A172 (cell line): ENCODE measurements at regions not wholly inside any gene's neighbourhood (a gene's known extent, or its start where the extent isn't known, plus 50 kb on each side); places are given as distances from the start of the nearest gene placed in this dataset.

Source experiments
- DNase-seq: peaks from one replicate; pipeline ENCODE4 v3.0.0-alpha.2; 2015; ENCODE audit warnings: low spot score

DNA sequence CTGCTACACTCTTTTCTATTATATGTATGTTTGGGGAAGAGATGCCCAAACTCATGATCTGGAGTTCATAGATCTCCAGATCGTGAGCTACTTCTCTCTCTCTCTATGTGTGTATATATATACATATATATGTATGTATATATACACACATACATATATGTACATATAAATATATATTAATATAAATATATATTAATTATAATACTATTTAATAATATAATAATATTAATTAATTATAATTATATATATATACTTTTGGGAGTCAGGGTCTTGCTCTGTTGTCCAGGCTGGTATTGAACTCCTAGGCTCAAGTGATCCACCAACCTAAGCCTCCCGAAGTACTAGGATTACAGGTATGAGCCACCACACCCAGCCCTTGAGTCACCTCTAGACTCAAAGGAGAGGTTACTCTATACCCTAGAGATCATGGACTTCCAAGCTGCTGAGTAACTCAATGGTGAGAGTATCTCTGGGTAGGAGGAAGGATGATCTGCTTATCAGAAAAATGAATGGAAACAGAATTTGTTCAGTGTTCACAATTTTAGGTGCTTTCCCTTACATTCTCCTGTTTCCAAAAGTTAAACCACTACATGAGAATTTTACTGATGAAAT lies 463.5 kb upstream of the TRIB2 start:
- no peak for DNase-seq

DNA sequence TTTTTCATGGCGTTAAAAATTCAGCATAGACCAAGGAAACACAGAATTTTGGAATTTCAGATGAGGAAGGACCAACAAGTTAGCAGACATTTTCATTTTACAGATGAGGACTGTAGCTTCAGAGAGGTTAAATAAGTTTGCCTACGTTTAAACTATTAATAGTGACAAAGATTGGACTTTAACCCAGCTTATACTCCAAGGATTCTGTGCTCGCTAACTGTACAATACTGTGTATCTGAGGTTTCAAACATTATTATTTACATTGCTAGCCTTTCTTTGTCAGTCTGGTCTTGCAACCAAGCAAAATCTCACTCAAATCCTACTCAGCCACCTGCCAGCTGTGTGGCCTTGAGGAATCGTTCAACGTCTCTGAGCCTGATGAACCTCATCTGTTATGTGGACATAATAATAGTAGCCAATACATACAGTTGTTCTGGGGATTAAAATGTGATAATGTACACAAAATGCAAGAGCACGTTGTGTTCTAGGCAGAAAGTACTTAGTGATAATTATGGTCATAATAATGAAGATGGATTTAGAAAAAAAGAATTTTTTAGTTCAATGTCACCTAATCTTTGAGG lies 462.4 kb upstream of the TRIB2 start:
- no peak for DNase-seq

- DNase-seq, result no peak
Observed at GRCh38 chr2:12256206-12256605, 460.5 kb upstream of the TRIB2 start.

DNA sequence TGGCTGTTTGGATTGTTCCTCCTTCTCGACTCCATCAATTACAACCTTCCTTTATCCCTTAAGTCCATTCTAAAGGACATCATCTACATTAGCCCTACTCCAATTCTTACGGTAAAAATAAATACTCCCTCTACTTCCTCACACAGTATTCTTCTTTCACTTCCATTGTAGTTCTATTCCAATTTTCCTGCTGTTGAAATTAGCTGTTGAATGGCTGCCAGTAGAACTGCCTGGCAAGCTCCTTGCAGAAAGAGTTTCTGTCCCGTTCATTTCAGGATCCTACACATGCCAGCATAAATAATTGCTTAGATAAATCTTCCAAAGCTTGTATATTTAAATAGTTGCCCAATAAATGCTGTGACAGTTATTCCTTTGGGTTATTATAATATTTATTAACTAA lies 459.3 kb upstream of the TRIB2 start:
- DNase-seq, result no peak

DNA sequence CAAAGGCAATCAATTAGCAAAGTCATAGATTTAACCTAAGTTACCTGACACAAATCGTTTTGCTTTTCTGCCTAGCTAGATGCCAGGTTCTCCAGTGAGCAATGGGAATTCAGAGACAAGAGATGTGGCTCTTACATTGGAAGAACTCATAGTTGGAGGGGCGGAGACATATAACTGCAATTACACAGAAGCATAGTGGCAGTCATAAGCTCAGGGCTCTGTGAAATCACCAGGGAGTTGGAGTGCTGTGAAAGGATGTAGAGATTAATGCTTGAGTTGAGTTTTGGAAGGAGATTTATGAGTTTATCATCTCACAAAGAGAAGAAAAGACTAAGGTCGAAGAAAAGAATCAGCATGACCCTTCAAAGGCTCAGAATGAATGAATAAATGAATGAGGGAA lies 457.2 kb upstream of the TRIB2 start:
- no peak for DNase-seq

DNA sequence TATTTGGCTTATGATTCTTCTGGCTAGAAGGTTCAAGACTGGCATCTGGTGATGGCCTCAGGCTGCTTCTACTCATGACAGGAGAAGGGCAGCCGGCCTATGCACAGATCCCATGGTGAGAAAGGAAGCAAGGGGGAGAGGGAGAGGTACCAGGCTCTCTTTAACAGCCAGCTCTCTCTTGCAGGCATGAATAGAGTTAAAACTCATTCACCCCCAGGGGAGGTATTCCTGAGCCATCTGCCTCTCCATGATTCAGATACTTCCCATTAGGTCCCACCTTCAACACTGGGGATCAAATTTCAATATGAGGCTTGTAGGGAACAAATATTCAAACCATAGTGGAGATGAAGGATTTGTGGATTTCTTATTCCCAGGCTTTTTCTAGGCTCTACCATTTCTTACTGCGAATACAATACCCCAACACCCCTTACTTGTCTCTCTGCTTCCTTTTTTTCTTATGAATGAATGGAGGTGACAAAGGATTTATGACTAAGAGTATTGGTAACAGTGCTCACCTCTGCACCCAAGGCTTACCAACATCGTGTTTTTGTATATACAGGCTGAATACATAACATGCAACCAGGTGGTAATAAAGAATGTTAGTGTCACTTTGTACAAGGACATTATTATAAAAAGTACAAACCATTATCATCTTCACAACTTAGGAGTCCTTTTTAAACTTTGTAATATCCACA lies 454.6 kb upstream of the TRIB2 start:
- no peak for DNase-seq

DNA sequence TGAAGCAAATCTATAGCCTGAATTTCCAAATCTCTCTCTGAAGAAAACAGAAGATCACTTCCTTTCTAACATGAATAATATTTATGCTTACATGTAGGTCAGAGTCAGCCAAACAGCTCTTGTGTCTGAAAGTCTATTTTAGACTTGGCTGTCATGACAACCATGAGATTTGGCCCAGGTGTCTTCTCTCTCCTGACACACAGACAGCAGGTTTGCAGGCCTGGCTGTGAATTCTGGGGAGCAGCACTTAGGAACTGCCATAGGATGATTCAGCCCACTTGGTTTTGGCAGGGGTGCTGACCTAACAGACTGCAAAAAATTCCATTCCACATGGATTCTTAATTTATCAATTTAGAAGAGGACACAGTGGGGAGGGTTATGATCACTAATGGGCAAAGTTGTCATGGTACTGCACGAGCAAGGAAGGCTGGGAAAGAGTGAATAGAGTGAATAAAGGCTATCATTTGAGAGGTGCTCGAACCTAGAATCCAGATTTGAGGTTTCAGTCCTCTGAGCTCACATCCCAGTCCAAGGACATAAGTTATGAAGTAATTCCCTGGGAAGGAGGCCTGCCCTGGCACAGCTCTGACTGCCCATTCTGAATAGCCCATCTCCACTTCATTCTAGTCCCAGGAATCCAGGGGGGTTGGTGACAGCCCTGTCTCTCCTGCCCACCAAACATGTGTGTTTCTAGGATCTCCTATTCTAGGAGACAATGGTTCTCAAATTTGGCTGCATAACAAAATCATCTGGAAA lies 453.9 kb upstream of the TRIB2 start:
- DNase-seq, result no peak

- DNase-seq, result no peak
Observed at GRCh38 chr2:12263730-12264129, 453.0 kb upstream of the TRIB2 start.

GRCh38 chr2:12264146-12264545 lies 452.6 kb upstream of the TRIB2 start:
- no peak for DNase-seq

DNA sequence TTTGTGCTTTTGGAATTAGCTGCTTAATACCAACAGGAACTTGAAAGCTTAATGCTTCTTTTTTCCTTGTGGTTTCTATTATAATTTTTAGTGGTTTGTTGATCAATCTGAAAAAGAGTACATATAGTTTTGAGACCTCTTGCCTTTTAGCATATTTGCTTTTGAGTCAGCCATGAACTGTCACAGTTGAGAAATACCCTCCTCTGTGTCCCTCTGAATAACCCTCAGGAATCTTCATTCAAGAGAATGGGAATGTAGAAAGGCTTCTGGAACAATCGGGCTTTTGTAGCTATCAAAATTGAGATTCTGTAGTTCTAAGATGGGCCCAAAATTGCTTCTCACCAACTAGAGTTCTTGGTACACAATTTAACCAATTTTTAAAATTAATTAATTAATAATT lies 451.1 kb upstream of the TRIB2 start:
- no peak for DNase-seq

- DNase-seq, result no peak
Observed at GRCh38 chr2:12267042-12267441, 449.7 kb upstream of the TRIB2 start.

GRCh38 chr2:12269041-12269972 lies 447.4 kb upstream of the TRIB2 start:
- no peak for DNase-seq

DNA sequence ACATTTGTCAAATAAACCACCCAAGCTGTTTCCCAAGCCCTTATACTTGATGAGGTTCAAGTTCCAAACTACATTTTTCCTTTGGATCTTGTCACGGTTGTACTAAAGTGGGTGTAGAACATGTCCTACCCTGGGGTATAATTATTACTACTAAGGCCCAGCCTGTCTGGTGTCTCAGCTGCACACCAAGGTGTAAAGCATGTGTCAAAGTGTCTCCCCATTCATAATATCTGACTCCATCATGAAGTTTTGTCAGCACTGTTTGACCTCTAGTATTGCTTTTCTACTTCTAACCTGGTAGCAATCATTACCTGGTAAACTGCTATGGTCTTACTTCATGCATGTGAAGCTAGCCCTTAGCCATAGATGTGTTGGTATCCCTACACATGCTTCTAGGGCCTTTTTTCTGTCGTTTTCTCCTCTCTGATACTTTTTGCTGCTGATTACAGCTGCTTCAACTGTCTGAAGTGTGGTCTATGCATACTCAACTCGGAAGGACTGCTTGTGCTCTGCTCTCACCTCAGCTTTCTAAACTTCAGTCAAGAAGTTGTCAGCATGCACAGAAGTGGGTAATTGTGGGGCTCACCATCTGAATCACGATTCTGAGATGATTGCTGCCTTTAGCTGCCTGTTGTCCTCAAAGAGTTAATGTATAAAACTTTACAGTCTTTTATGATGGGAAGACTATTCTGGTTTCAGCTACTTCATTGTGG lies 445.7 kb upstream of the TRIB2 start:
- no peak for DNase-seq

GRCh38 chr2:12271589-12271984 lies 445.1 kb upstream of the TRIB2 start:
- no peak for DNase-seq

GRCh38 chr2:12273111-12273510 lies 443.6 kb upstream of the TRIB2 start:
- no peak for DNase-seq

DNA sequence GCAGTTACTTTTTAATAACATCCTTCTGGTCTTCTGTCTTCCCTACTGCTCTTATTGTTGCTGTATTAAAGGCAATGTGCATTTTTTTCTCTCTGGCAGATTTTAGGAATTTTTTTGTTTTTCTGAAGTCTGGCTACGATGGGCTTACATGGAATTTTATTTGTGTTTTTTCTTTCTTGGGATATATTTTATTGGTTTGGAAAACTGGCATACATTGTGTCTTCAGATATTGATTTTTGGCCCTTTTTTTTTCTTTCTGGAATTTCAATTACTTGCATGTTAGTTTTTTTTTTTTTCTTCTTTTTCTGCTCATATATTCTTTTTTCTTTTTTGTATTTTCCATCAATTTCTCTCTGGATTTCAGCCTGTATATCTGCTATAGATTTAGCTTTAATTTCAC lies 442.1 kb upstream of the TRIB2 start:
- no peak for DNase-seq

- no peak for DNase-seq
Observed at GRCh38 chr2:12277241-12278034, 439.3 kb upstream of the TRIB2 start.

- no peak for DNase-seq
Observed at GRCh38 chr2:12278217-12278750, 438.5 kb upstream of the TRIB2 start.

GRCh38 chr2:12282780-12283695 lies 433.7 kb upstream of the TRIB2 start:
- DNase-seq, result no peak
